Right lobe of liver (tissue), 4 donors: ENCODE measurements at regions not wholly inside any gene's neighbourhood (a gene's known extent, or its start where the extent isn't known, plus 50 kb on each side); places are given as distances from the start of the nearest gene placed in this dataset.
"Not testable (repeated sequence)": the region's sequence is repeated elsewhere in the genome, so short reads cannot be mapped to it uniquely, and the experiment has no call there.

ENCODE experiments used
- POLR2A ChIP-seq: fragments of 450-650 bp; IDR thresholded peaks from one replicate; pipeline ENCODE4 v1.6.1; 2017; ENCODE audit warnings: antibody characterized with exemption, mild to moderate bottlenecking
- TF ChIP-seq, protein P1 (sequence below), 4 donors: fragments of 200-600 bp in 3 of 4; fragments of 450-650 bp in 1 of 4; IDR thresholded peaks; one replicate each; pipeline versions ENCODE4 v1.5.1 to v1.8.0; 2016 to 2022; ENCODE audit warnings: antibody characterized with exemption in 4 of 4, mild to moderate bottlenecking in 2 of 4
- donor health status: DM: no; HTN: no; CAD: no.
- donor health status: DM: no; HTN: no; CAD: no.
- donor health status: DM: no; HTN: yes; CAD: no.

DNA sequence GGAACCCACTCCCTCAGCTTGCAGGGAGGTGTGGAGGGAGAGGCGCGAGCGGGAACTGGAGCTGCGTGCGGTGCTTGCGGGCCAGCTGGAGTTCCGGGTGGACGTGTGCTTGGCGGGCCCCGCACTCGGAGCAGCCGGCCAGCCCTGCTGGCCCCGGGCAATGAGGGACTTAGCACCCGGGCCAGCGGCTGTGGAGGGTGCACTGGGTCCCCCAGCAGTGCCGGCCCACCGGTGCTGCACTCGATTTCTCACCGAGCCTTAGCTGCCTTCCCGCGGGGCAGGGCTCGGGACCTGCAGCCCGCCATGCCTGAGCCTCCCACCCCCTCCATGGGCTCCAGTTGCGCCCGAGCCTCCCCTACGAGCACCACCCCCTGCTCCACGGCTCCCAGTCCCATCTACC lies 77.5 kb downstream of the TFAP2A start:
- TF ChIP-seq, protein P1, sequence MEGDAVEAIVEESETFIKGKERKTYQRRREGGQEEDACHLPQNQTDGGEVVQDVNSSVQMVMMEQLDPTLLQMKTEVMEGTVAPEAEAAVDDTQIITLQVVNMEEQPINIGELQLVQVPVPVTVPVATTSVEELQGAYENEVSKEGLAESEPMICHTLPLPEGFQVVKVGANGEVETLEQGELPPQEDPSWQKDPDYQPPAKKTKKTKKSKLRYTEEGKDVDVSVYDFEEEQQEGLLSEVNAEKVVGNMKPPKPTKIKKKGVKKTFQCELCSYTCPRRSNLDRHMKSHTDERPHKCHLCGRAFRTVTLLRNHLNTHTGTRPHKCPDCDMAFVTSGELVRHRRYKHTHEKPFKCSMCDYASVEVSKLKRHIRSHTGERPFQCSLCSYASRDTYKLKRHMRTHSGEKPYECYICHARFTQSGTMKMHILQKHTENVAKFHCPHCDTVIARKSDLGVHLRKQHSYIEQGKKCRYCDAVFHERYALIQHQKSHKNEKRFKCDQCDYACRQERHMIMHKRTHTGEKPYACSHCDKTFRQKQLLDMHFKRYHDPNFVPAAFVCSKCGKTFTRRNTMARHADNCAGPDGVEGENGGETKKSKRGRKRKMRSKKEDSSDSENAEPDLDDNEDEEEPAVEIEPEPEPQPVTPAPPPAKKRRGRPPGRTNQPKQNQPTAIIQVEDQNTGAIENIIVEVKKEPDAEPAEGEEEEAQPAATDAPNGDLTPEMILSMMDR (IDR thresholded peaks at IDR 0.05), result not testable (repeated sequence)
- TF ChIP-seq POLR2A, result not testable (repeated sequence)
